Mucosa of rectum (tissue), 2 donors: ENCODE measurements at regions not wholly inside any gene's neighbourhood (a gene's known extent, or its start where the extent isn't known, plus 50 kb on each side); places are given as distances from the start of the nearest gene placed in this dataset.
"Not testable (repeated sequence)": the region's sequence is repeated elsewhere in the genome, so short reads cannot be mapped to it uniquely, and the experiment has no call there.

Experiments
- H3K27ac ChIP-seq, 2 donors: one replicate each; pipeline ENCODE4 v1.7.0; 2013; ENCODE audit warnings: inconsistent platforms in 2 of 2, low read depth in 2 of 2, low read length in 2 of 2
- H3K27me3 ChIP-seq, 2 donors: one replicate each; pipeline ENCODE4 v1.7.0; 2013; ENCODE audit warnings: low read length in 2 of 2; ENCODE audit not compliant: control insufficient read depth in 2 of 2, insufficient read depth in 2 of 2
- H3K36me3 ChIP-seq, 2 donors: one replicate each; pipeline ENCODE4 v1.7.0; 2013; ENCODE audit warnings: low read length in 2 of 2; ENCODE audit not compliant: control insufficient read depth in 2 of 2, insufficient read depth in 2 of 2
- H3K4me1 ChIP-seq, 2 donors: one replicate each; pipeline ENCODE4 v1.7.0; 2013; ENCODE audit warnings: low read length in 2 of 2, mild to moderate bottlenecking in 1 of 2; ENCODE audit not compliant: control insufficient read depth in 2 of 2, insufficient read depth in 2 of 2
- H3K4me3 ChIP-seq, 2 donors: one replicate each; pipeline ENCODE4 v1.7.0; 2013; ENCODE audit warnings: low read length in 2 of 2
- H3K9ac ChIP-seq, 2 donors: one replicate each; pipeline ENCODE4 v1.7.0; 2013; ENCODE audit warnings: low read length in 2 of 2, low read depth in 1 of 2, mild to moderate bottlenecking in 1 of 2
- H3K9me3 ChIP-seq, 2 donors: one replicate each; pipeline ENCODE4 v1.7.0; 2013; ENCODE audit warnings: low read length in 2 of 2; ENCODE audit not compliant: control insufficient read depth in 2 of 2
- donor health status: healthy.
- donor health status: Normal muscosa, but diverticular disease.

GRCh38 chr6:84866715-84867114 lies 102.3 kb upstream of the TBX18 start:
- H3K9me3 ChIP-seq, result no peaks in the 10 kb centered on the region
- no peaks in the 10 kb centered on the region for H3K36me3 ChIP-seq
- H3K27me3 ChIP-seq, result no peaks in the 10 kb centered on the region
- H3K4me1 ChIP-seq, result no peaks in the 10 kb centered on the region
- no peak overlapping the region for H3K4me3 ChIP-seq
- H3K9ac ChIP-seq, result no peak overlapping the region
- H3K27ac ChIP-seq, result no peak overlapping the region

- H3K9ac ChIP-seq, H3K36me3 ChIP-seq, H3K27ac ChIP-seq, H3K4me1 ChIP-seq, H3K4me3 ChIP-seq, H3K9me3 ChIP-seq, H3K27me3 ChIP-seq: not testable (repeated sequence)
These were observed 101.0 kb upstream of the TBX18 start for GRCh38 chr6:84865372-84865771.

GRCh38 chr6:84862843-84863242 lies 98.4 kb upstream of the TBX18 start:
- no peaks in the 10 kb centered on the region for H3K36me3 ChIP-seq
- no peak overlapping the region for H3K4me3 ChIP-seq
- no peaks in the 10 kb centered on the region for H3K4me1 ChIP-seq
- H3K9me3 ChIP-seq, result no peaks in the 10 kb centered on the region
- no peak overlapping the region for H3K27ac ChIP-seq
- no peaks in the 10 kb centered on the region for H3K27me3 ChIP-seq
- no peak overlapping the region for H3K9ac ChIP-seq

- Histone ChIP-seq H3K4me3 (no peak overlapping the region), H3K9ac (no peak overlapping the region), H3K9me3 (no peaks in the 10 kb centered on the region), H3K27ac (no peak overlapping the region), H3K27me3 (no peaks in the 10 kb centered on the region), H3K4me1 (no peaks in the 10 kb centered on the region), H3K36me3 (no peaks in the 10 kb centered on the region)
These were observed 96.5 kb upstream of the TBX18 start for GRCh38 chr6:84860920-84861319.

GRCh38 chr6:84860509-84860908 lies 96.1 kb upstream of the TBX18 start:
- H3K4me3 ChIP-seq, result no peak overlapping the region
- no peaks in the 10 kb centered on the region for H3K4me1 ChIP-seq
- H3K27ac ChIP-seq, result no peak overlapping the region
- H3K9ac ChIP-seq, result no peak overlapping the region
- no peaks in the 10 kb centered on the region for H3K36me3 ChIP-seq
- no peaks in the 10 kb centered on the region for H3K27me3 ChIP-seq
- H3K9me3 ChIP-seq, result no peaks in the 10 kb centered on the region

GRCh38 chr6:84854811-84855400 lies 90.5 kb upstream of the TBX18 start:
- H3K4me1 ChIP-seq, result no peaks in the 10 kb centered on the region

GRCh38 chr6:84853901-84854300 lies 89.5 kb upstream of the TBX18 start:
- Histone ChIP-seq H3K36me3 (no peaks in the 10 kb centered on the region), H3K9ac (no peak overlapping the region), H3K27ac (no peak overlapping the region), H3K4me3 (no peak overlapping the region), H3K9me3 (no peaks in the 10 kb centered on the region), H3K4me1 (no peaks in the 10 kb centered on the region), H3K27me3 (no peaks in the 10 kb centered on the region)

More at GRCh38 chr6:84854811-84855400, 90.5 kb upstream of the TBX18 start:
- Histone ChIP-seq H3K27ac (no peak overlapping the region), H3K36me3 (no peaks in the 10 kb centered on the region), H3K9ac (no peak overlapping the region), H3K27me3 (no peaks in the 10 kb centered on the region), H3K9me3 (no peaks in the 10 kb centered on the region), H3K4me3 (no peak overlapping the region)

- H3K36me3 ChIP-seq, result no peaks in the 10 kb centered on the region
- no peak overlapping the region for H3K4me3 ChIP-seq
- no peaks in the 10 kb centered on the region for H3K27me3 ChIP-seq
- no peaks in the 10 kb centered on the region for H3K4me1 ChIP-seq
- no peak overlapping the region for H3K9ac ChIP-seq
- no peaks in the 10 kb centered on the region for H3K9me3 ChIP-seq
- H3K27ac ChIP-seq, result no peak overlapping the region
These were observed 84.6 kb upstream of the TBX18 start for GRCh38 chr6:84848960-84849359.

- no peaks in the 10 kb centered on the region for H3K9me3 ChIP-seq
- H3K27ac ChIP-seq, result no peak overlapping the region
- no peak overlapping the region for H3K4me3 ChIP-seq
- H3K36me3 ChIP-seq, result no peaks in the 10 kb centered on the region
- H3K27me3 ChIP-seq, result no peaks in the 10 kb centered on the region
- H3K9ac ChIP-seq, result no peak overlapping the region
- no peaks in the 10 kb centered on the region for H3K4me1 ChIP-seq
These were observed 83.2 kb upstream of the TBX18 start for GRCh38 chr6:84847390-84848160.

GRCh38 chr6:84842525-84843166 lies 78.2 kb upstream of the TBX18 start:
- Histone ChIP-seq H3K4me3 (no peak overlapping the region), H3K4me1 (no peaks in the 10 kb centered on the region), H3K27ac (no peak overlapping the region), H3K9ac (no peak overlapping the region), H3K36me3 (no peaks in the 10 kb centered on the region), H3K9me3 (no peaks in the 10 kb centered on the region), H3K27me3 (no peaks in the 10 kb centered on the region)
